Gastrocnemius medialis (tissue), 4 donors: ENCODE measurements at regions not wholly inside any gene's neighbourhood (a gene's known extent, or its start where the extent isn't known, plus 50 kb on each side); places are given as distances from the start of the nearest gene placed in this dataset.

ENCODE experiments used
- CTCF ChIP-seq, 5 experiments: fragments of 450-650 bp in 3 of 5; fragments of 200-600 bp in 2 of 5; sonication (generic) in 2 of 5; IDR thresholded peaks in 4 of 5; conservative IDR thresholded peaks in 1 of 5; 1 replicate in 4 of 5; 2 replicates in 1 of 5; pipeline ENCODE4 v1.5.1; 2016 to 2019; ENCODE audit warnings: antibody characterized with exemption in 5 of 5, mild to moderate bottlenecking in 3 of 5, moderate library complexity in 3 of 5
- POLR2A ChIP-seq, 2 donors: fragments of 450-650 bp; IDR thresholded peaks; one replicate each; pipeline ENCODE4 v1.6.1; 2017; ENCODE audit warnings: antibody characterized with exemption in 2 of 2, mild to moderate bottlenecking in 2 of 2, moderate library complexity in 2 of 2

- no peak for TF ChIP-seq CTCF (IDR thresholded peaks at IDR 0.05 in 4 of 5, conservative IDR thresholded peaks at IDR 0.05 in 1 of 5)
- no peak for TF ChIP-seq POLR2A (IDR thresholded peaks at IDR 0.05)
Measured at GRCh38 chrX:45992402-45993123, 552.7 kb downstream of the ZNF674 start.
